ENCODE measurements at regions not wholly inside any gene's neighbourhood (a gene's known extent, or its start where the extent isn't known, plus 50 kb on each side); places are given as distances from the start of the nearest gene placed in this dataset.

DNA sequence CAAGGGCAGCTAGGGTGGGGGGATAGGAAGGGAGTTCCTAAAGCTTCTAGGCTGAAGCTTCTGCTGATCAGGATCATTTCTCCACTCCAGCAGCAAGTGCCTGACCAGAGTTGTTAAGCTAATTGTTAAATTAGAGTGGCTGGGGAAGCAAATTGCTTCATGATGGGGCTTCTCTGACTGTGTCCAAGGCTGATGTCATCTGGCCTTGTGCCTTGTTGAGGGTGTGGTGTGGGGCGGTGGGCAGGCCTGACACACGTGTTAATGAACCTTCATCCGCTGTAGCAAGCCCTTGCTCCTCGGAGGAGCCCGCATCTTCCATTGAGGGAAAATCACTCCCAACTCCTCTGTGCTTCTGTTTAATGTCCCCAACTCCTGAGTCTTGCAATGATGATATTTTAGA is 84.3 kb upstream of the ROPN1 start:
- Histone ChIP-seq H3K4me3 (replicated peaks in 1 of 3; ENCODE audit: insufficient read depth in 1 of 3, low read depth in 2 of 3, low read length in 3 of 3) (no peak overlapping the region), H3K4me1 (ENCODE audit: insufficient read depth, low read length) (no peaks in the 10 kb centered on the region), H3K27ac (ENCODE audit: extremely low read length, insufficient read depth, low read length) (no peak overlapping the region), H3K4me2 (ENCODE audit: low read depth, low read length) (no peak overlapping the region), H3K9ac (ENCODE audit: insufficient read depth, low read depth, low read length) (no peak overlapping the region), H4K20me1 (ENCODE audit: insufficient read depth, low read length) (no peaks in the 10 kb centered on the region), H3K27me3 (ENCODE audit: control insufficient read depth in 1 of 2, insufficient read depth in 2 of 2, low read length in 2 of 2) (peaks cover 0 to 7% of the 10 kb centered on the region in 2 experiments; a peak in 2 of 5 replicates), H3K79me2 (ENCODE audit: insufficient read depth, low read length) (no peaks in the 10 kb centered on the region), H3K36me3 (replicated peaks in 1 of 2; ENCODE audit: control insufficient read depth in 1 of 2, insufficient read depth in 2 of 2, low read length in 2 of 2) (no peaks in the 10 kb centered on the region), H2AFZ (ENCODE audit: low read length) (no peak overlapping the region), H3K9me3 (ENCODE audit: low read length) (no peaks in the 10 kb centered on the region)
- ATAC-seq (no peak), DNase-seq (ENCODE audit: low spot score) (no peak), FAIRE-seq (no peak)
- no TSS peak for BruUV-seq (replicated peaks)
- in situ Hi-C loops (cut with HindIII; ENCODE audit: extremely low pct_ligation_motif_present, low pct_unique_long_range_greater_than_20kb) = loop anchor here (5.0 kb wide), 1 partner anchor 59 kb away; no protein-coding TSS in a partner anchor
- 41% methylated on average over 5 of the region's 5 CpGs for WGBS (ENCODE audit: low lambda C conversion rate)
- ChIA-PET POLR2A (no interaction called here), CTCF (ENCODE audit: low intra/inter-chr PET ratio, low total read pairs) (no interaction called here)
- no peak for TF ChIP-seq HDAC2 (CRISPR knock-in tag; IDR thresholded peaks at IDR 0.05)
- no peak for TF ChIP-seq REXO4 (CRISPR knock-in tag; IDR thresholded peaks at IDR 0.05; ENCODE audit: borderline replicate concordance)
- no peak for TF ChIP-seq ETV6 (CRISPR knock-in tag; conservative IDR thresholded peaks at IDR 0.05)
- TF ChIP-seq, protein P1, sequence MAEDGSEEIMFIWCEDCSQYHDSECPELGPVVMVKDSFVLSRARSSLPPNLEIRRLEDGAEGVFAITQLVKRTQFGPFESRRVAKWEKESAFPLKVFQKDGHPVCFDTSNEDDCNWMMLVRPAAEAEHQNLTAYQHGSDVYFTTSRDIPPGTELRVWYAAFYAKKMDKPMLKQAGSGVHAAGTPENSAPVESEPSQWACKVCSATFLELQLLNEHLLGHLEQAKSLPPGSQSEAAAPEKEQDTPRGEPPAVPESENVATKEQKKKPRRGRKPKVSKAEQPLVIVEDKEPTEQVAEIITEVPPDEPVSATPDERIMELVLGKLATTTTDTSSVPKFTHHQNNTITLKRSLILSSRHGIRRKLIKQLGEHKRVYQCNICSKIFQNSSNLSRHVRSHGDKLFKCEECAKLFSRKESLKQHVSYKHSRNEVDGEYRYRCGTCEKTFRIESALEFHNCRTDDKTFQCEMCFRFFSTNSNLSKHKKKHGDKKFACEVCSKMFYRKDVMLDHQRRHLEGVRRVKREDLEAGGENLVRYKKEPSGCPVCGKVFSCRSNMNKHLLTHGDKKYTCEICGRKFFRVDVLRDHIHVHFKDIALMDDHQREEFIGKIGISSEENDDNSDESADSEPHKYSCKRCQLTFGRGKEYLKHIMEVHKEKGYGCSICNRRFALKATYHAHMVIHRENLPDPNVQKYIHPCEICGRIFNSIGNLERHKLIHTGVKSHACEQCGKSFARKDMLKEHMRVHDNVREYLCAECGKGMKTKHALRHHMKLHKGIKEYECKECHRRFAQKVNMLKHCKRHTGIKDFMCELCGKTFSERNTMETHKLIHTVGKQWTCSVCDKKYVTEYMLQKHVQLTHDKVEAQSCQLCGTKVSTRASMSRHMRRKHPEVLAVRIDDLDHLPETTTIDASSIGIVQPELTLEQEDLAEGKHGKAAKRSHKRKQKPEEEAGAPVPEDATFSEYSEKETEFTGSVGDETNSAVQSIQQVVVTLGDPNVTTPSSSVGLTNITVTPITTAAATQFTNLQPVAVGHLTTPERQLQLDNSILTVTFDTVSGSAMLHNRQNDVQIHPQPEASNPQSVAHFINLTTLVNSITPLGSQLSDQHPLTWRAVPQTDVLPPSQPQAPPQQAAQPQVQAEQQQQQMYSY (CRISPR knock-in tag; IDR thresholded peaks at IDR 0.05) = no peak
- TF ChIP-seq ASH2L (IDR thresholded peaks at IDR 0.05; ENCODE audit: insufficient read length, low read depth, low read length) = no peak
- TF ChIP-seq SRSF4 (IDR thresholded peaks at IDR 0.05; ENCODE audit: low read depth, low read length, poor library complexity, severe bottlenecking) = no peak
- TF ChIP-seq ZNF674 (CRISPR knock-in tag; IDR thresholded peaks at IDR 0.05; ENCODE audit: low read depth) = no peak
- no peak for TF ChIP-seq RFX5 (IDR thresholded peaks at IDR 0.05; ENCODE audit: low read depth, low read length)
- no peak for TF ChIP-seq FOSL1 (CRISPR knock-in tag; IDR thresholded peaks at IDR 0.05; ENCODE audit: borderline replicate concordance)
- TF ChIP-seq HHEX (CRISPR knock-in tag; IDR thresholded peaks at IDR 0.05) = no peak
- TF ChIP-seq MAFF (IDR thresholded peaks at IDR 0.05; ENCODE audit: low read depth, low read length) = no peak
- TF ChIP-seq RBFOX2 (IDR thresholded peaks at IDR 0.05; ENCODE audit: low read depth, low read length) = no peak
- no peak for TF ChIP-seq ZMYM2 (CRISPR knock-in tag; IDR thresholded peaks at IDR 0.05)
- no peak for TF ChIP-seq DBP (CRISPR knock-in tag; IDR thresholded peaks at IDR 0.05; ENCODE audit: not compliant biosample characterization)
- no peak for TF ChIP-seq RBM39 (IDR thresholded peaks at IDR 0.05; ENCODE audit: low read depth, low read length, poor library complexity, severe bottlenecking)
- TF ChIP-seq BRF2 (CRISPR knock-in tag; IDR thresholded peaks at IDR 0.05) = no peak
- TF ChIP-seq GPN1 (CRISPR knock-in tag; IDR thresholded peaks at IDR 0.05; ENCODE audit: borderline replicate concordance) = no peak
- intact Hi-C loops (cut with micrococcal nuclease; ENCODE audit: unreplicated experiment) = loop anchor here (5.0 kb wide), 1 partner anchor 44 kb away; the partner anchor contains the start of gene KALRN

Measured in HepG2 (cell line).